Ammon's horn (tissue), 1 donor: ENCODE measurements at regions not wholly inside any gene's neighbourhood (a gene's known extent, or its start where the extent isn't known, plus 50 kb on each side); places are given as distances from the start of the nearest gene placed in this dataset.
A peak's percentile ranks its signal among the peaks of the same experiment; 100 is the strongest.

Experiments used
- DNase-seq: peaks from one replicate; pipeline ENCODE4 v3.0.0-alpha.2; 2016; ENCODE audit warnings: low spot score

- DNase-seq, result no peak
Observed at GRCh38 chr1:98422816-98423215, 238.7 kb upstream of the SNX7 start.

- DNase-seq, result no peak
Observed at GRCh38 chr1:98421085-98421435, 240.5 kb upstream of the SNX7 start.

GRCh38 chr1:98420376-98421084, 241.0 kb upstream of the SNX7 start:
- no peak for DNase-seq

GRCh38 chr1:98417820-98418219, 243.7 kb upstream of the SNX7 start:
- no peak for DNase-seq

GRCh38 chr1:98410082-98410481, 251.4 kb upstream of the SNX7 start:
- no peak for DNase-seq

- no peak for DNase-seq
Observed at GRCh38 chr1:98406352-98407088, 255.0 kb upstream of the SNX7 start.

GRCh38 chr1:98405581-98406074, 255.9 kb upstream of the SNX7 start:
- no peak for DNase-seq

GRCh38 chr1:98404866-98405265, 256.7 kb upstream of the SNX7 start:
- DNase-seq, result no peak

GRCh38 chr1:98403963-98404480, 257.5 kb upstream of the SNX7 start:
- DNase-seq, result no peak

- no peak for DNase-seq
Observed at GRCh38 chr1:98402860-98403259, 258.7 kb upstream of the SNX7 start.

GRCh38 chr1:98400446-98400845, 261.1 kb upstream of the SNX7 start:
- no peak for DNase-seq

- no peak for DNase-seq
Observed at GRCh38 chr1:98399218-98399617, 262.3 kb upstream of the SNX7 start.

- DNase-seq, result no peak
Observed at GRCh38 chr1:98398649-98399048, 262.9 kb upstream of the SNX7 start.

- no peak for DNase-seq
Observed at GRCh38 chr1:98398092-98398491, 263.4 kb upstream of the SNX7 start.

- DNase-seq, result no peak
Observed at GRCh38 chr1:98393719-98394118, 267.8 kb upstream of the SNX7 start.

- DNase-seq, result no peak
Observed at GRCh38 chr1:98391175-98391574, 270.3 kb upstream of the SNX7 start.

- no peak for DNase-seq
Observed at GRCh38 chr1:98389809-98390208, 271.7 kb upstream of the SNX7 start.

- DNase-seq, result peak; percentile 65
Observed at GRCh38 chr1:98388441-98388840, 273.1 kb upstream of the SNX7 start.

GRCh38 chr1:98387701-98388100, 273.8 kb upstream of the SNX7 start:
- DNase-seq, result no peak

GRCh38 chr1:98386675-98387440, 274.7 kb upstream of the SNX7 start:
- DNase-seq, result no peak

- DNase-seq, result no peak
Observed at GRCh38 chr1:98385652-98386051, 275.9 kb upstream of the SNX7 start.

- DNase-seq, result peak; percentile 23
Observed at GRCh38 chr1:98384461-98385141, 276.9 kb upstream of the SNX7 start.
